Pulmonary artery endothelial cell (primary cell): ENCODE measurements at regions not wholly inside any gene's neighbourhood (a gene's known extent, or its start where the extent isn't known, plus 50 kb on each side); places are given as distances from the start of the nearest gene placed in this dataset.
"Not testable (repeated sequence)": the region's sequence is repeated elsewhere in the genome, so short reads cannot be mapped to it uniquely, and the experiment has no call there.

Experiments
- DNase-seq: peaks from one replicate; pipeline ENCODE4 v3.0.0-alpha.2; 2011; ENCODE audit warnings: low read depth, low spot score

DNA sequence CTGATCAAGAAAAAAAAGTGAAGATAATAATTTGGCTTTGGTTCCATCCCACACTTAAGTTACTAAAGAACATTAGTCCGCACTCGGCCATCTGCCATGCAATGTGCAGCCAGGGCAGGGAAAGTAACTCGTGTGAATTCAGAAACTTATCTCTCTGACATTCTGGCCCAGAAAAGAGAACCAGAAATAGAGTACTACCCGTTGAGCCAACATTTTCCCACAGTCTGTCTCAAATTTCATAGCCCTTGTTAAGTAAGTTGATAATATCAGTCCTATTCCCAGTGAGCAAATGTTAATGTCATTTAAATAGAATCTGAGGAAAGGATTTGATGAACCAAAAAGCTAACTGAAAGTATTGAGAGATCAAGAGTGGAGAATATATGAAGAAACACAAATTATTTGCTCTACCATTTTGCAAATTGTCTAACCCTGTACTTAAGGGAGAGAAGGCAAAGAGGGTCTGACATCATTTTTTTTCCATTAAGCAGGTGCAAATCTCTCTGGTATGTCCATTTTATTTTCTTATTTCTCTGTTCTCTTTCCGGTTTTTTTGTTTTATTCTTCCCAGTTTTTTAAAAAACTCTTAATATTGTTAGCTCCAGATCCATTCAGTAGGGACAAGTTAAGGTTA lies 156.3 kb downstream of the NDFIP2 start:
- no peak for DNase-seq

DNA sequence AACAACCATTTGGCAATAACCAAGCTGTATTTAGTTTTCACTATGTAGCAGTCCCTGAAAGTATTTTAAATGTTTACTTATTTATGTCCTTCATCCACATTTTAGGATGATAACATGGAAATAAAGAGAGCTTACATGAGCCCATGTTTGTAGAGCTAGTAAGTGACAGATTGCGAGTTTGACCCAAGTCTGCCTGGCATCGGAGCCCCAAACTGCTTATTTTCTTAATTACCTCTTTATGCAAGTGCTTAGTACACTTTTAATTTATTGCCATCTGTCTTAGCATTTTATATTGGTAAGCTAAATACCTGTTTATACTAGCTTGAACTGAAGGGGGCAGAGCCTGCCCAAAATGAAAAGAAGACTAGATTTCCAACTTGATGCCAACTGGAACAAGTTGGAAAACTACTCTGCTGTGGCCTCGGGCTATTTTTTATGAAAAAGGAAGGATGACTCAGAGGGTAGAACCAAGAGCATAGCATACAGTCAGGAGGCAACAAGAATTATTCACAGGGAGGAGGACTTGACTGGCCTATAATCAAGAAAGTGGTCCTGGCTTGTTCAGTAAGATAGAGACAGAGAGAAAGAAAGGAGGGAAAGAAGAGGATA lies 150.2 kb downstream of the NDFIP2 start:
- DNase-seq = peak; percentile 76

DNA sequence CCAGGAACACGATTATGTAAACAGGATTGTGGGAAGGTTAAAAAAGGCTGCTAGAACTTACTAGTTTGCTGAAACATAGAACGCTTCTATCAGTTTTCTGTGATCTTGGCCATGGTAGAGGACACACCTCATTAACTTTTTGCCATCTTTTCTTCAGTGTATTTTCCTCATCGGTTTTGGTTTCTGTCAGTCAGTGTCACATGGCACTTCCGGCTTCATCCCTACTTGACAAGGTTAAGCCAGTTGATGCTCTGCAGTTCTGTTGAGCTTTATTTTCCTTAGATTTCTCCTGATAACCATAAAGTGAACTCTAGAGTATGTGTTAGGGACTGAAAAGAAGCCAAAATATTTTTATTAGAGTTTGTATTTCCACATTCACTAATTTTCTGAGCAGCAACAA lies 147.5 kb downstream of the NDFIP2 start:
- no peak for DNase-seq

DNA sequence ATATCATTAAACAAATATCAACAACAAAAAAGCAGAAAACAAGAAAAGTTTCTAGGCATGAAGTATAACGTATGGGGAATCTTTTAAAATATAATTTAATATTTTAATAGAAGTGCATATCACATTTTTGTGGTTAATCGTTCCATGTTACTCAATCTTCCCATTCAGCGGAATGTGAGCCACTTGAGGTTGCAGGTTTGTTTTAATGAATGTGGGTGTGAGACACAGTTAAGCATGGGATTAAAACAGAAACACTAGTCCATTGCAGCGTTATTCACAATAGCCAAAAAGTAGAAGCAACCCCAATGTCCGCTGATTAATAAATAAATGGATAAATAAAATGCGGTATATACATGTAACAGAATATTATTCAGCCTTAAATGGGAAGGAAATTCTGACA lies 146.0 kb downstream of the NDFIP2 start:
- no peak for DNase-seq

DNA sequence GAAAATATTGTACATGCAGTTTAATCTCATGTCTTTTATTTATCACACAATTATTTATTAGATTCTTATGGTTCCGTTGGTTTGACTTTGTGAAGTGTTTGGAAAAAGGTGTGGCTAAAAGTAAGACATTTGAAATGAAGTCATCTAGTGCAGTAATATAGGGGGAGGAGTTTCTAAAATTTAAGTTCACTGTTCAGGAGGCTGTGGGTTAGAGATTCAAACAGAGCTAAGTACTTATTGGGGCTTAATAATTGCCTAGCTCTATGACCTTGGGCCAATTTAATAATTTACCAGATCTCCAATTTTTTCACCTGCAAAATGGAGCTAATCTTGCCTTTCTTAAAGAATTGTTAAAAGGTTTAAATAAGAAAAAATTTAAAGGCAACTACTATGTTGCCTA lies 144.6 kb downstream of the NDFIP2 start:
- DNase-seq = no peak

DNA sequence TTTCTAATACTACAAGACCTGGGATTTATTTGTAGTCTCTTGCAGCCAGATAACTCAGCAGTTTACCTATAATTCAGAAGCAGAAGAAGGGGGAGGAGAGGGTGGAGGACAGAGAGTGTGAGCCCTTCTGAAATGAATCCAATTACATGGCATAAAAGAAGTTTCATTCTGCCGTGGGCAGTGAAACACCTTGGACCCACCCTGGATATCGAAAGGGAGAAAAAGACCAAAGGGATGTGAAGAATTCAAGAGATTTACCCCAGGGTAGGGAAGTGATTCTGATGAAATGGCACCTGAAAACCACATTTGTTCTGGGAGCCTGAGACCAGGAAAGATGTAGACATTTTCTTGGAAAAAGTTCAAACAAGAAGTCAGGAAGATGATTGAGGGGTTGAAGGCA lies 140.9 kb downstream of the NDFIP2 start:
- DNase-seq = no peak

DNA sequence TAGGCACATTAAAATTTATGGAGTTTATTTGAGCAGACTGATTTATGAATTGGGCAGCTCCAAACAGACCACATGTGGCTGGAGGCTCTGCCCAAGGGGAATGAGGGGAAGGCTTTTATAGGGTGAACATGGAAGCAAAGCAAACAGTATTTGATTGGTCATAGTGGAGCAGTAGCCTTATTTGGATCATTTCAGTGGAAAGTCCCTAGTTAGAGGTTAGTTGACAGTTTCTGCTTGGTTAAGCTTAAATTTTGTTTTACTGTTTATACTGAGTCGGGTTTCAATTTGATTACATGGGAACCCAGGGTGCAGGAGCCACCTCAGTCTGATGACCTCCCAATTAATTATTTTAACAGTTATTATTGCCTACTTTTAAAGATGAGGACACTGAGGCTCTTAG lies 140.5 kb downstream of the NDFIP2 start:
- no peak for DNase-seq

DNA sequence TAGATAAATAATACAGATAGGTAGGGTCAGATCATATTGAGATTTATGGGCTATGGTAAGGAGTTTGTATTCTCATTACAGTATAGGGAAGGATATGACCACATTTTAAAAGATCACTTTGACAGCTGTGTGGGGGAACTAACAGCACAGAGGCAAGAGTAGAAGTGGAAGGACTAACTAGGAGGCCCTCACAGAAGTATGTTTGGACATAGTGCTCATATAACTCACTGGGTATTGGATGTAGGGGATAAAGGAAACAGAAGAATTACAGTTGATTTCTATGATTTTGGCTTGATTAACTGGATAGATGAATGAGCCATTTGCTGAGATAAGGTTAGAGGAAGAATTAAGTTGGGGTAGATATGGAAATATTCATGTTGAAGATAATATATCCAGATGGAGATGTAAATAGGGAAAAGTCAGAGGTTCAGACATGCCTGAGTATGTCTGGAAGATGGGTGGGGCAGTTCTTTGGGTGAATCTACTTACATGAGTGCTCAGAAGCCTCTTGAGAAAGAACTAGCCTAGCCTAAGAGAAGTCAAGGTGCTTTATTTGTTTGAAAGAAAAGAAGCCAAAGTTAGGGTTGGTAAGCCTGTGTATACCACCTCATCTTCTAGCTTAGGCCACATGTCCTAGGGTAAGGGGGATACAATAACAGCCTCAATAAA lies 133.4 kb downstream of the NDFIP2 start:
- DNase-seq = no peak

DNA sequence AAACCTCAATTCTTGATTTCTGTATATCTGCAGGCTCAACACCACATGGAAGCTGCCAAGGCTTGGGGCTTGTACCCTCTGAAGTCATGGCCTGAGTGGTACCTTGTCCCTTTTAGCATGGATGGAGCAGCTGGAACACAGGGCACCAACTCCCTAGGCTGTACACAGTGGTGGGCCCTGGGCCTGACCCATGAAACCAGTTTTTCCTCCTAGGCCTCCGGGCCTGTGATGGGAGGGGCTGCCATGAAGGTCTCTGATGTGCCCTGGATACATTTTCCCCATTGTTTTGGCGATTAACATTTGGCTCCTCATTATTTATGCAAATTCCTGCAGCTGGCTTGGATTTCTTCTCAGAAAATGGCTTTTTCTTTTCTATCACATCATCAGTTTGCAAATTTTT lies 131.6 kb downstream of the NDFIP2 start:
- DNase-seq = no peak

DNA sequence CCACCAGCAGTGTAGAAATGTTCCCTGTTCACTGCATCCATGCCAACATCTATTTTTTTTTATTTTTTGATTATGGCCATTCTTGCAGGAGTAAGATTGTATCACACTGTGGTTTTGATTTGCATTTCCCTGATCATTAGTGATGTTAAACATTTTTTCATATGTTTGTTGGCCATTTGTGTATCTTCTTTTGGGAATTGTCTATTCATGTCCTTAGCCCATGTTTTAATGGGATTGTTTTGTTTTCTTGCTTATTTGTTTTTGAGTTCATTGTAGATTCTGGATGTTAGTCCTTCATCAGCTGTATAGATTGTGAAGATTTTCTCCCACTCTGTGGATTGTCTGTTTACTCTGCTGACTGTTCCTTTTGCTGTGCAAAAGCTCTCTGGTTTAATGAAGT lies 126.9 kb downstream of the NDFIP2 start:
- DNase-seq = not testable (repeated sequence)
